AG09309 (cell line): ENCODE measurements at regions not wholly inside any gene's neighbourhood (a gene's known extent, or its start where the extent isn't known, plus 50 kb on each side); places are given as distances from the start of the nearest gene placed in this dataset.
"Not testable (repeated sequence)": the region's sequence is repeated elsewhere in the genome, so short reads cannot be mapped to it uniquely, and the experiment has no call there.

ENCODE experiments used
- DNase-seq: peaks from one replicate; pipeline ENCODE4 v3.0.0-alpha.2; 2010; ENCODE audit warnings: low read depth
- H3K4me3 ChIP-seq: 2 replicates; pipeline ENCODE4 v1.5.1; 2011; ENCODE audit warnings: mild to moderate bottlenecking, low read depth, low read length, moderate library complexity; ENCODE audit not compliant: control insufficient read depth
- TF ChIP-seq, protein P1 (sequence below): IDR thresholded peaks from 2 replicates; pipeline ENCODE4 v1.5.1; 2011; ENCODE audit warnings: mild to moderate bottlenecking, low read depth, low read length, inconsistent platforms; ENCODE audit not compliant: insufficient read depth, control insufficient read depth; ENCODE audit errors: missing control alignments

DNA sequence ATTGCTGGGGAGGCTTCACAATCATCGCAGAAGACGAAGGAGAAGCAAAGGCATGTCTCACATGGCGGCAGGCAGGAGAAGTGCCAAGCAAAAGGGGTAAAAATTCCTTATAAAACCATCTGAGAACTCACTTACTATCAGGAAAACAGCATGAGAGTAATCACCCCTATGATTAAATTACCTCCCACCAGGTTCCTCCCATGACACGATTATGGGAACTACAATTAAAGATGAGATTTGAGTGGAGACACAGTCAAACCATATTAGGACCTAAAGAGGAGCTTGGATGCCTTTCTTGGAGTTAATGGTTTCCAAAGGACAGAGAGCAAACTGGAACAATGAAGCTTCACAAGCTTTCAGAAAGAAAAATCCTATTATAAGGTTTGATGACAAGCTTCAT lies 168.4 kb upstream of the SMARCAD1 start:
- DNase-seq: no peak
- no peak overlapping the region for H3K4me3 ChIP-seq
- TF ChIP-seq, protein P1, sequence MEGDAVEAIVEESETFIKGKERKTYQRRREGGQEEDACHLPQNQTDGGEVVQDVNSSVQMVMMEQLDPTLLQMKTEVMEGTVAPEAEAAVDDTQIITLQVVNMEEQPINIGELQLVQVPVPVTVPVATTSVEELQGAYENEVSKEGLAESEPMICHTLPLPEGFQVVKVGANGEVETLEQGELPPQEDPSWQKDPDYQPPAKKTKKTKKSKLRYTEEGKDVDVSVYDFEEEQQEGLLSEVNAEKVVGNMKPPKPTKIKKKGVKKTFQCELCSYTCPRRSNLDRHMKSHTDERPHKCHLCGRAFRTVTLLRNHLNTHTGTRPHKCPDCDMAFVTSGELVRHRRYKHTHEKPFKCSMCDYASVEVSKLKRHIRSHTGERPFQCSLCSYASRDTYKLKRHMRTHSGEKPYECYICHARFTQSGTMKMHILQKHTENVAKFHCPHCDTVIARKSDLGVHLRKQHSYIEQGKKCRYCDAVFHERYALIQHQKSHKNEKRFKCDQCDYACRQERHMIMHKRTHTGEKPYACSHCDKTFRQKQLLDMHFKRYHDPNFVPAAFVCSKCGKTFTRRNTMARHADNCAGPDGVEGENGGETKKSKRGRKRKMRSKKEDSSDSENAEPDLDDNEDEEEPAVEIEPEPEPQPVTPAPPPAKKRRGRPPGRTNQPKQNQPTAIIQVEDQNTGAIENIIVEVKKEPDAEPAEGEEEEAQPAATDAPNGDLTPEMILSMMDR: no peak

DNA sequence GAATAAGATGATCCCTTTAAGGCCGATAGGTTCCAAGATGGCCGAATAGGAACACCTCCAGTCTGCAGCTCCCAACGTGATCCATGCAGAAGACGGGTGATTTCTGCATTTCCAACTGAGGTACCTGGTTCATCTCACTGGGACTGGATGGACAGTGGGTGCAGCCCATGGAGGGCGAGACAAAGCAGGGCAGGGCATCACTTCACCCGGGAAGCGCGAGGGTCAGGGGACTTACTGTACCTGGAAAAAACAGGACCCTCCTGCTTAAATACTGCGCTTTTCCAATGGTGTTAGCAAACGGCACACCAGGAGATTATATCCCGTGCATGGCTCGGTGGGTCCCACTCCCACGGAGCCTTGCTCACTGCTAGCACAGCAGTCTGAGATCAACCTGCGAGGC lies 163.2 kb upstream of the SMARCAD1 start:
- not testable (repeated sequence) for H3K4me3 ChIP-seq, DNase-seq

GRCh38 chr4:94063084-94063483 lies 144.6 kb upstream of the SMARCAD1 start:
- H3K4me3 ChIP-seq: no peak overlapping the region
- DNase-seq: no peak
- TF ChIP-seq, protein P1: no peak

GRCh38 chr4:94068753-94069719 lies 138.6 kb upstream of the SMARCAD1 start:
- no peak for DNase-seq
- TF ChIP-seq, protein P1: no peak
- no peak overlapping the region for H3K4me3 ChIP-seq

DNA sequence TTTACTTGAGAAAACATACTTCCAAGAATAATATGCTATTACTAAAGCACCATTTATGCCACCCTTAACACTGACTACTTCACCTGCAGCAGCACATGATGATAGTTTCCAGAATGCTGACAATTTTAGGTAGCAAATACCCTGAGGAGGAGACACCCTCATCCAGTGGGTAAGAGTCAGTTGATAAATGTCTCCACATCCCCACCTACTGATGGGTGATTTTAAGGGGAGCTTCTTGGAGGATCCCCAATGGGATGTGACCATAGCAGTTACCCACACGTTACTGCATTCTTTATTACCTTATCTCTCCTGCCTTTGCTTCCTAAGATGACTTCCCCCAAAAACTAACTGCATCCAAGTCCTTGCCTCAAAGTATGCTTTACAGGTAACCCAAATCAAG lies 131.2 kb upstream of the SMARCAD1 start:
- H3K4me3 ChIP-seq: no peak overlapping the region
- no peak for DNase-seq
- TF ChIP-seq, protein P1: no peak

DNA sequence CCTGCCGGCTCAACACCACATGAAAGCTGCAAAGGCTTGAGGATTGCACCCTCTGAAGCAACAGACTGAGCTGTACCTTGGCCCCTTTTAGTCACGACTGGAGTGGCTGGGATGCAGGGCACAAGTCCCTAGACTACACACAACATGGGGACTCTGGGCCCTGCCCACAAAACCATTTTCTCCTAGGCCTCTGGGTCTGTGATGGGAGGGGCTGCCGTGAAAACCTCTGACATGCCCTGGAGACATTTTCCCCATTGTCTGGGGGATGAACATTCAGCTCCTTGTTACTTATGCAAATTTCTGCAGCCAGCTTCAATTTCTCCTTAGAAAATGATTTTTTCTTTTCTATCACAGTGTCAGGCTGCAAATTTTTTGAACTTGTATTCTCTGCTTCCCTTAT lies 123.5 kb upstream of the SMARCAD1 start:
- H3K4me3 ChIP-seq: no peak overlapping the region
- no peak for DNase-seq
- TF ChIP-seq, protein P1: no peak

DNA sequence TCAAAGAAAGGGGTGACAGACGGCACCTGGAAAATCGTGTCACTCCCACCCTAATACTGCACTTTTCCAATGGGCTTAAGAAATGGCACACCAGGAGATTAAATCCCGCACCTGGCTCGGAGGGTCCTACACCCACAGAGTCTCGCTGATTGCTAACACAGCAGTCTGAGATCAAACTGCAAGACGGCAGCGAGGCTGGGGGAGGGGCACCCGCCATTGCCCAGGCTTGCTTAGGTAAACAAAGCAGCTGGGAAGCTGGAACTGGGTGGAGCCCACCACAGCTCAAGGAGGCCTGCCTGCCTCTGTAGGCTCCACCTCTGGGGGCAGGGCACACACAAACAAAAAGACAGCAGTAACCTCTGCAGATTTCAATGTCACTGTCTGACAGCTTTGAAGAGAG lies 108.5 kb upstream of the SMARCAD1 start:
- not testable (repeated sequence) for H3K4me3 ChIP-seq, DNase-seq
